K562 (cell line): ENCODE measurements at regions not wholly inside any gene's neighbourhood (a gene's known extent, or its start where the extent isn't known, plus 50 kb on each side); places are given as distances from the start of the nearest gene placed in this dataset.

Experiments used
- ATAC-seq: fragments of 200-7000 bp; cut with Tn5 transposase; 3 replicates; pipeline ENCODE4 v1.9.1; 2020; ENCODE audit warnings: moderate library complexity
- BruUV-seq: library from RNA; stranded (reverse); fragments of 400-500 nt; replicated peaks from 2 replicates; lab custom pipeline; 2021; lab: Mats Ljungman, UMichigan
- CTCF ChIA-PET: fragments of 300-600 bp; formaldehyde crosslinking; extraction: SDS; loops from one replicate; lab custom pipeline; 2021; ENCODE audit warnings: low intra/inter-chr PET ratio; lab: Yijun Ruan, JAX
- POLR2A ChIA-PET: fragments of 300-600, 350-650 bp; sonication (Branson Sonifier 250); formaldehyde crosslinking; extraction: SDS; loops from one replicate; lab custom pipeline; 2021; ENCODE audit warnings: antibody characterized with exemption, inconsistent platforms; lab: Yijun Ruan, JAX
- DNase-seq, 4 experiments: peaks; one replicate each; pipeline versions ENCODE4 v3.0.0 to v3.0.0-alpha.2; 2011 to 2018; ENCODE audit warnings: low spot score in 3 of 4, mixed read lengths in 3 of 4; ENCODE audit errors: extremely low read depth in 1 of 4
- FAIRE-seq: peaks from 2 replicates; lab custom pipeline; 2011; peaks lifted over from hg19 to GRCh38; lab: Jason Lieb, UNC
- H2AFZ ChIP-seq: 2 replicates; pipeline ENCODE4 v1.6.0; 2011; ENCODE audit warnings: low read depth, low read length, control low read depth, inconsistent platforms
- H3K27ac ChIP-seq: fragments of 200-600 bp; 3 replicates; pipeline ENCODE4 v1.8.0; 2011; ENCODE audit warnings: low read depth, mild to moderate bottlenecking, control low read depth, inconsistent platforms, low read length, moderate library complexity, mixed read lengths; ENCODE audit errors: extremely low read depth
- H3K27me3 ChIP-seq, 2 experiments: fragments of 300-600 bp in 1 of 2; 2 replicates in 1 of 2; 3 replicates in 1 of 2; pipeline versions ENCODE4 v1.6.0 to v1.8.0; 2011; ENCODE audit warnings: inconsistent platforms in 2 of 2, low read length in 2 of 2, mild to moderate bottlenecking in 1 of 2, mixed read lengths in 1 of 2, moderate library complexity in 1 of 2; ENCODE audit not compliant: control insufficient read depth in 2 of 2, insufficient read depth in 2 of 2
- H3K36me3 ChIP-seq: fragments of 300-600 bp; 3 replicates; pipeline ENCODE4 v1.8.0; 2011; ENCODE audit warnings: mild to moderate bottlenecking, low read length, inconsistent platforms; ENCODE audit not compliant: control insufficient read depth, insufficient read depth
- H3K4me1 ChIP-seq, 2 experiments: fragments of 200-600 bp in 1 of 2; replicated peaks in 1 of 2; 2 replicates in 1 of 2; 3 replicates in 1 of 2; pipeline versions ENCODE4 v1.5.1 to v1.8.0; 2011; ENCODE audit warnings: inconsistent platforms in 2 of 2, low read length in 2 of 2, mild to moderate bottlenecking in 1 of 2, mixed read lengths in 1 of 2, moderate library complexity in 1 of 2; ENCODE audit not compliant: control insufficient read depth in 2 of 2, insufficient read depth in 2 of 2
- H3K4me2 ChIP-seq: 2 replicates; pipeline ENCODE4 v1.6.1; 2011; ENCODE audit warnings: low read length, control low read depth, inconsistent platforms, mixed read lengths; ENCODE audit not compliant: insufficient read depth
- H3K4me3 ChIP-seq: fragments of 200-600 bp; sonication (generic), shearing (Covaris generic); 2 replicates; pipeline ENCODE4 v1.5.1; 2016; ENCODE audit warnings: control low read depth, inconsistent platforms
- H3K79me2 ChIP-seq: fragments of 200-600 bp; 3 replicates; pipeline ENCODE4 v1.8.0; 2011; ENCODE audit warnings: low read length, inconsistent platforms; ENCODE audit not compliant: control insufficient read depth, insufficient read depth
- H3K9ac ChIP-seq, 2 experiments: 2 replicates each; pipeline versions ENCODE4 v1.6.0 to v1.6.1; 2011; ENCODE audit warnings: low read depth in 2 of 2, low read length in 2 of 2, control low read depth in 1 of 2, inconsistent platforms in 1 of 2, mild to moderate bottlenecking in 1 of 2, mixed read lengths in 1 of 2; ENCODE audit not compliant: insufficient read depth in 1 of 2
- H3K9me1 ChIP-seq: one replicate; pipeline ENCODE4 v1.6.0; 2011; ENCODE audit warnings: inconsistent platforms, mild to moderate bottlenecking, low read length, moderate library complexity; ENCODE audit not compliant: control insufficient read depth, insufficient read depth
- H3K9me3 ChIP-seq: replicated peaks from 2 replicates; pipeline ENCODE4 v1.5.1; 2011; ENCODE audit warnings: low read depth, low read length, inconsistent platforms; ENCODE audit not compliant: control insufficient read depth, insufficient read depth
- H4K20me1 ChIP-seq: replicated peaks from 2 replicates; pipeline ENCODE4 v1.6.1; 2011; ENCODE audit warnings: low read length, inconsistent platforms, mixed read lengths; ENCODE audit not compliant: control insufficient read depth, insufficient read depth
- ELF2 ChIP-seq: fragments of 250-450 bp; sonication (Bioruptor Pico); IDR thresholded peaks from 2 replicates; pipeline ENCODE4 v1.5.0; 2021; ENCODE audit warnings: mild to moderate bottlenecking
- FOS ChIP-seq: IDR thresholded peaks from 3 replicates; pipeline ENCODE4 v1.6.1; 2011; ENCODE audit not compliant: insufficient read length; ENCODE audit errors: extremely low read depth
- FOXM1 ChIP-seq, 2 experiments: fragments of 450-650 bp in 1 of 2; sonication (generic) in 1 of 2; formaldehyde crosslinking in 1 of 2; IDR thresholded peaks; 2 replicates each; pipeline versions ENCODE4 v1.6.1 to v1.9.0; 2017 to 2022; ENCODE audit warnings: low read depth in 2 of 2, mild to moderate bottlenecking in 2 of 2, missing genetic modification reagents in 1 of 2, moderate library complexity in 1 of 2
- HNRNPLL ChIP-seq: fragments of 200-400 bp; formaldehyde crosslinking; IDR thresholded peaks from 2 replicates; pipeline ENCODE4 v1.6.1; 2017; ENCODE audit warnings: low read length, low read depth, mild to moderate bottlenecking; ENCODE audit not compliant: poor library complexity, severe bottlenecking
- NBN ChIP-seq: fragments of 450-650 bp; IDR thresholded peaks from 2 replicates; pipeline ENCODE4 v1.6.1; 2016; ENCODE audit warnings: low read depth, mild to moderate bottlenecking
- OTX1 ChIP-seq: fragments of 450-650 bp; formaldehyde crosslinking; IDR thresholded peaks from 2 replicates; pipeline ENCODE4 v1.4.0; 2022; ENCODE audit warnings: mild to moderate bottlenecking
- PHTF2 ChIP-seq: fragments of 250-450 bp; sonication (Bioruptor Pico); IDR thresholded peaks from 2 replicates; pipeline ENCODE4 v1.5.0; 2021; ENCODE audit warnings: mild to moderate bottlenecking
- SFPQ ChIP-seq: fragments of 200-400 bp; formaldehyde crosslinking; IDR thresholded peaks from 2 replicates; pipeline ENCODE4 v1.6.1; 2017; ENCODE audit warnings: mild to moderate bottlenecking, low read depth, low read length, moderate library complexity
- SMAD2 ChIP-seq: fragments of 150-350 bp; IDR thresholded peaks from 2 replicates; pipeline ENCODE4 v1.6.1; 2014; ENCODE audit warnings: low read depth, mild to moderate bottlenecking, low read length
- SUPT5H ChIP-seq: fragments of 450-650 bp; IDR thresholded peaks from 2 replicates; pipeline ENCODE4 v1.6.1; 2016
- ZNF75A ChIP-seq: fragments of 450-650 bp; formaldehyde crosslinking; IDR thresholded peaks from 2 replicates; pipeline ENCODE4 v1.4.0; 2020; ENCODE audit warnings: mild to moderate bottlenecking
- ZZZ3 ChIP-seq: fragments of 450-650 bp; IDR thresholded peaks from 2 replicates; pipeline ENCODE4 v1.6.1; 2016; ENCODE audit warnings: antibody characterized with exemption, mild to moderate bottlenecking, moderate library complexity
- WGBS: fragments of 100-300 bp; shearing (Covaris generic); methylation state at CpG from one replicate; pipeline ENCODE4 v1.1.6; 2016; ENCODE audit warnings: low coverage, mixed read lengths; ENCODE audit not compliant: insufficient coverage; ENCODE audit errors: missing lambda C conversion rate; 5-methylcytosine and 5-hydroxymethylcytosine counted together
- in situ Hi-C: fragments of 300-500 bp; cut with MboI; formaldehyde crosslinking; loops from 4 replicates; pipeline ENCODE4 v1.15.0; 2018; ENCODE audit warnings: inconsistent platforms, mixed read lengths
- intact Hi-C: fragments of 100-400 bp; cut with micrococcal nuclease; formaldehyde crosslinking; loops from 2 replicates; pipeline ENCODE4 v1.14.2; 2022
- TF ChIP-seq, protein P1 (sequence below): fragments of 450-650 bp; IDR thresholded peaks from 2 replicates; pipeline ENCODE4 v1.6.1; 2016; ENCODE audit warnings: missing biosample characterization, missing genetic modification characterization

GRCh38 chr13:74039667-74040066 is 94.5 kb downstream of the KLF12 start (continued):
- TF ChIP-seq OTX1 (CRISPR knock-in tag) (no peak), SFPQ (no peak), ZZZ3 (no peak), SMAD2 (no peak)

GRCh38 chr13:74039154-74039553 is 95.0 kb downstream of the KLF12 start:
- DNase-seq (no peak), FAIRE-seq (no peak), ATAC-seq (no peak)
- in situ Hi-C loops (no loop called here), intact Hi-C loops (no loop called here)
- ChIA-PET POLR2A (no interaction called here), CTCF (no interaction called here)
- Histone ChIP-seq H3K9ac (no peak overlapping the region), H3K27me3 (no peaks in the 10 kb centered on the region), H2AFZ (no peak overlapping the region), H3K27ac (no peak overlapping the region), H3K9me1 (no peaks in the 10 kb centered on the region), H3K79me2 (no peaks in the 10 kb centered on the region), H3K4me3 (no peak overlapping the region), H4K20me1 (no peaks in the 10 kb centered on the region), H3K4me1 (no peaks in the 10 kb centered on the region), H3K36me3 (no peaks in the 10 kb centered on the region), H3K9me3 (no peaks in the 10 kb centered on the region), H3K4me2 (no peak overlapping the region)
- TF ChIP-seq PHTF2 (CRISPR knock-in tag) (no peak), HNRNPLL (no peak), ZNF75A (CRISPR knock-in tag) (no peak), SUPT5H (no peak), FOXM1 (IDR thresholded peaks at IDR 0.05; ENCODE audit: low read depth) (no peak), FOXM1 (CRISPR knock-in tag; IDR thresholded peaks at IDR 0.05; ENCODE audit: low read depth) (no peak), NBN (no peak), ELF2 (no peak), FOS (no peak)
- TF ChIP-seq, protein P1, sequence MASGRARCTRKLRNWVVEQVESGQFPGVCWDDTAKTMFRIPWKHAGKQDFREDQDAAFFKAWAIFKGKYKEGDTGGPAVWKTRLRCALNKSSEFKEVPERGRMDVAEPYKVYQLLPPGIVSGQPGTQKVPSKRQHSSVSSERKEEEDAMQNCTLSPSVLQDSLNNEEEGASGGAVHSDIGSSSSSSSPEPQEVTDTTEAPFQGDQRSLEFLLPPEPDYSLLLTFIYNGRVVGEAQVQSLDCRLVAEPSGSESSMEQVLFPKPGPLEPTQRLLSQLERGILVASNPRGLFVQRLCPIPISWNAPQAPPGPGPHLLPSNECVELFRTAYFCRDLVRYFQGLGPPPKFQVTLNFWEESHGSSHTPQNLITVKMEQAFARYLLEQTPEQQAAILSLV (tag) = no peak
- BruUV-seq = no TSS peak
- WGBS = 0% methylated on average over 2 of the region's 2 CpGs
